ENCODE measurements at regions not wholly inside any gene's neighbourhood (a gene's known extent, or its start where the extent isn't known, plus 50 kb on each side); places are given as distances from the start of the nearest gene placed in this dataset.

DNA sequence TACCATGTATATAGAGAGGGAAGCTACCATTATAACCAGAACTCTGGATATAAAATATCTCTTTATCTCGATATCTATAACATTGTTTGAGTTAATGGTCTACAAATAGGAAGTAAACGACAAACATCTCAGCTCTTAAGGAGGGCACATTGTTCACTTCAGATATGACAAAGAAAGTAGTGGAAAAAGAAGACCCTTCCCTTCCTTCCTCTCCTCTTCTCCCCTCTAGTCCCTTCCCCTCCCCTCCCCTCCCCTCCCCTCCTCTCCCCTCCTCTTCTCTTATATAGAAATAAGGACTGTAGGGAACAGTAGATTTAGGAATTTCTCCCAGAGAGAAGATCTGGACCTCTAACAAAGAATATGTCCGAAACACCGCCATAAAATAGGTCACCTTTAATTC lies 1731.9 kb upstream of the CDH9 start:
- POLR2A ChIA-PET (ENCODE audit: low non-redundant PET) = no interaction called here
- TF ChIP-seq, protein P1, sequence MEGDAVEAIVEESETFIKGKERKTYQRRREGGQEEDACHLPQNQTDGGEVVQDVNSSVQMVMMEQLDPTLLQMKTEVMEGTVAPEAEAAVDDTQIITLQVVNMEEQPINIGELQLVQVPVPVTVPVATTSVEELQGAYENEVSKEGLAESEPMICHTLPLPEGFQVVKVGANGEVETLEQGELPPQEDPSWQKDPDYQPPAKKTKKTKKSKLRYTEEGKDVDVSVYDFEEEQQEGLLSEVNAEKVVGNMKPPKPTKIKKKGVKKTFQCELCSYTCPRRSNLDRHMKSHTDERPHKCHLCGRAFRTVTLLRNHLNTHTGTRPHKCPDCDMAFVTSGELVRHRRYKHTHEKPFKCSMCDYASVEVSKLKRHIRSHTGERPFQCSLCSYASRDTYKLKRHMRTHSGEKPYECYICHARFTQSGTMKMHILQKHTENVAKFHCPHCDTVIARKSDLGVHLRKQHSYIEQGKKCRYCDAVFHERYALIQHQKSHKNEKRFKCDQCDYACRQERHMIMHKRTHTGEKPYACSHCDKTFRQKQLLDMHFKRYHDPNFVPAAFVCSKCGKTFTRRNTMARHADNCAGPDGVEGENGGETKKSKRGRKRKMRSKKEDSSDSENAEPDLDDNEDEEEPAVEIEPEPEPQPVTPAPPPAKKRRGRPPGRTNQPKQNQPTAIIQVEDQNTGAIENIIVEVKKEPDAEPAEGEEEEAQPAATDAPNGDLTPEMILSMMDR (conservative IDR thresholded peaks at IDR 0.05; ENCODE audit: low read depth) = no peak
- no peak overlapping the region for H3K27ac ChIP-seq
- CTCF ChIA-PET = interaction anchor here (0.8 to 1.3 kb wide), 2 partner anchors 297 to 1051 kb away, joined by 3 to 6 read pairs; no protein-coding TSS in a partner anchor
- DNase-seq (ENCODE audit: low spot score) = no peak

DNA sequence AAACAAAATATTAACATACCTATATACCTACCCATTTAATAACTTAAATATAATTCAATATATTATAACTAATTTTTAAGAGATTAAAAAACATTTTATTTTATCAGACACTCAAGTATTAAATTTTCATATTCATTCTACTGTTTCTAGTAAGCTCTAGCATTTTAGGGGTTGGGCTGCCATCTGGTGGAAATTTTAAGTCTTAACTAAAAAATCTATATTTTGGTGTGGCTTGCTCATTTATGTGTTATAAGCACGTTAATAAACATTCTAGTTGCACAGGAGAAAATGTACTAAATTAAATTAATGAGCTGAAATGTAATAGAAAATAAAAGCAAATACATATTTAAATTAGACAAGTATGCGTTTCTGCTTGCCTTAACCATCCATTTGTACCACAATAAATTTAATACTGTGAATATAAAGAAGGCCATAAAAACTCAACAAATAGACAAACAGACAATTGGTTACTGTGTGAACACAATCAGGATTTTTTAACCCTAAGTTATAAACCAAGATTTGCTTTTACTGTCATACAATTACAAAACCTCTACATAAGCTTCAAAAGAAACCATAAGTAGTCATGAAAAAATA lies 1728.3 kb upstream of the CDH9 start:
- TF ChIP-seq, protein P1 (conservative IDR thresholded peaks at IDR 0.05; ENCODE audit: low read depth) = peak; percentile 55; the same call in 1 of the 2 replicates
- peak; percentile 25 for DNase-seq (ENCODE audit: low spot score)
- ChIA-PET POLR2A (ENCODE audit: low non-redundant PET) (no interaction called here), CTCF (interaction anchor here (0.7 to 1.3 kb wide), 3 partner anchors 253 to 532 kb away, joined by 3 to 12 read pairs (median 3); no protein-coding TSS in a partner anchor)
- no peak overlapping the region for H3K27ac ChIP-seq

DNA sequence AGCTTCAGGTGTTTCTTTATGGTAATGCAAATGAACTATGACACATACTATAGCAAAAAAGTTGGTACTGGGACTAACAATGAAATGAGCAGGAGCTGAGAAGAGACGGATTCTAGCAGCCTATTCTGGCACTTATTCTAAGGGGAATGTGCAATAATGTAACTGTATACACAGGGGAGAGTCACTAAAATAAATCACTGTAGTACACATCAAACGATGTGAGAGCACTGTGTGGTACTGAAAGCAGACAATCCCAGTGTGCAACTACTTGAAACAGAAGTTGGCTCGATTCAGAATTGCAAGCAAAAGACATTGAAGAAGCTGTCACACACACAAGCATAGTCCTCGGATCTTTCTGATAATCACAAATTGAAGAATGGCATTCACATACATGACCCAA lies 1713.0 kb upstream of the CDH9 start:
- H3K27ac ChIP-seq = no peak overlapping the region
- ChIA-PET POLR2A (ENCODE audit: low non-redundant PET) (no interaction called here), CTCF (no interaction called here)
- no peak for DNase-seq (ENCODE audit: low spot score)
- TF ChIP-seq, protein P1 (conservative IDR thresholded peaks at IDR 0.05; ENCODE audit: low read depth) = no peak

DNA sequence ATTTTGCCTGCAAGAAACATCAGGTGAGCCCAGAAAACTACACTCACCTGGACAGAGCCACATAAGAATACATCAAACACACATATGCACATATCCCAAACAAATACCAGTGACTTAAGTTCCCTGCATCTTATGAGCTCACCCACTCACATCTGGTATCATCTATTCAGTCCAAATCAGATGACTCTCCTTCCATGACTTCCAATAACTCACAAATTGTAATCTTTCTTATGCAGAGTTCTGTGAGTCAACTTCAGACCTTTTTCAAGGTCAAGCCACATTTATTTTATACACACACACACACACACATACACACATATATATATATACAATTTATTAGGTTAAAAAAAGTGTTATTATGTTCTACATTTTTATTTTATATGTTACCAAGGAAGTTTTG lies 1711.9 kb upstream of the CDH9 start:
- POLR2A ChIA-PET (ENCODE audit: low non-redundant PET) = no interaction called here

DNA sequence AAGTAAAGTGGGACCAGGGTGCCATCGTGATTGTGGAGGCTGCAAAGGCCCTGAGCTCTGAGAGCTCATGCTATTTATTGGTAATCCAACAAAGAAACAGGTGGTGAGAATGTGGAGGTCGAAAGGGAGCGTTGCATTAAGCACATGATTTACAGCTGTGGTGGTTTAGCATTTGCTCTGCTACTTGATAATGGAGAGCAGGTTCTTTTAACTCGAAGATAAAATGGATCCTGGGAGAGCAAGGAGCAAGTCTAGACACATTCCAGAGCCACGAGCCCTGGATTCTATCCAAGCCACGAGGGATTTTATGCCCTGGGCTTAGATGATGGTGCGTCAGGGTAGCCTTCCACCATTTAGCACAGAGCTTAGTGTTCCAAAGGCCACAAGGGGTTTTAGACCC lies 1710.1 kb upstream of the CDH9 start:
- DNase-seq (ENCODE audit: low spot score) = no peak
- POLR2A ChIA-PET (ENCODE audit: low non-redundant PET) = no interaction called here
- H3K27ac ChIP-seq = no peak overlapping the region
- TF ChIP-seq, protein P1 (conservative IDR thresholded peaks at IDR 0.05; ENCODE audit: low read depth) = no peak
- CTCF ChIA-PET = interaction anchor here (0.6 kb wide), 2 partner anchors 1596 to 1666 kb away, joined by 3 read pairs; no protein-coding TSS in a partner anchor

More for the DNA sequence above, 1711.9 kb upstream of the CDH9 start:
- DNase-seq (ENCODE audit: low spot score) = no peak
- TF ChIP-seq, protein P1 (conservative IDR thresholded peaks at IDR 0.05; ENCODE audit: low read depth) = no peak
- no peak overlapping the region for H3K27ac ChIP-seq
- CTCF ChIA-PET = no interaction called here

DNA sequence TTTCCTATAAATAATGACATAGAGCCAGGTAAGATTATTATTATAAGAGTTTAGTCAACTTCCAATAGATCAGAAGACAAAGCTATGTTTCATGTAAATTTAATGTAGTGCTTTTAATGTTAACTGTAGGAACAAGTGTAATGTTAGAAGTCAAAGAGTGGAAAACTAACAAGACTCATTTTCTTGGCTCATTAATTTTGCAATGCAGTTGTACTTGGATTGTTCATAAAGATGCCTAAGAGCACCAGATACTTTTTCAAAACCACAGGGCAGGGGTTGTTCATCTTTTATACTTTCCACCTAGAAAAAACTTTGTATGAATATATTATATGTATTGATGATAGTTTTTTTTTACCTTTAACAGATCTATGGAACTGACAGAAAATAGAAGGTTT lies 1705.3 kb upstream of the CDH9 start:
- no peak for DNase-seq (ENCODE audit: low spot score)
- TF ChIP-seq, protein P1 (conservative IDR thresholded peaks at IDR 0.05; ENCODE audit: low read depth) = no peak
- CTCF ChIA-PET = interaction anchor here (0.7 kb wide), 2 partner anchors 74 to 1412 kb away, joined by 5 to 6 read pairs; no protein-coding TSS in a partner anchor
- POLR2A ChIA-PET (ENCODE audit: low non-redundant PET) = no interaction called here
- no peak overlapping the region for H3K27ac ChIP-seq
